ENCODE measurements at regions not wholly inside any gene's neighbourhood (a gene's known extent, or its start where the extent isn't known, plus 50 kb on each side); places are given as distances from the start of the nearest gene placed in this dataset.

DNA sequence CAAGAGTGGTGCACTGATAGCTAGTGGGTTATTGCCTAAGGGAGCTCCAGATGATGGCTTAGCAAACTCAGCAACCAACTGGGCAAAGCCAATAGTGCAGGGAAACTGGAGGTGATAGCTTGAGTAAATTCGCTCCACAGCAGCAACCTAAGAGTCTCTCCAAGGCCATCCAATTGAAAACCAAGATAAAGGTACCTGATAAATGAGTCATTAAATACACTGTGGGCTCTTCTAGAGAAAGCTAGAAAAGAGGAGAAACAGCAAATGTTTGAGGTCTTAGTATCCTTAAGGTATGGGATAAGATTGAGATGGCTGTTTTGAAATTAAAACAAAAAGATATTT, 197.8 kb upstream of the ERBB4 start:
- no peak overlapping the region for H3K27ac ChIP-seq
- DNase-seq (ENCODE audit: low spot score in 2 of 2), result no peak
- no peaks in the 10 kb centered on the region for H3K36me3 ChIP-seq
- TF ChIP-seq, protein P1, sequence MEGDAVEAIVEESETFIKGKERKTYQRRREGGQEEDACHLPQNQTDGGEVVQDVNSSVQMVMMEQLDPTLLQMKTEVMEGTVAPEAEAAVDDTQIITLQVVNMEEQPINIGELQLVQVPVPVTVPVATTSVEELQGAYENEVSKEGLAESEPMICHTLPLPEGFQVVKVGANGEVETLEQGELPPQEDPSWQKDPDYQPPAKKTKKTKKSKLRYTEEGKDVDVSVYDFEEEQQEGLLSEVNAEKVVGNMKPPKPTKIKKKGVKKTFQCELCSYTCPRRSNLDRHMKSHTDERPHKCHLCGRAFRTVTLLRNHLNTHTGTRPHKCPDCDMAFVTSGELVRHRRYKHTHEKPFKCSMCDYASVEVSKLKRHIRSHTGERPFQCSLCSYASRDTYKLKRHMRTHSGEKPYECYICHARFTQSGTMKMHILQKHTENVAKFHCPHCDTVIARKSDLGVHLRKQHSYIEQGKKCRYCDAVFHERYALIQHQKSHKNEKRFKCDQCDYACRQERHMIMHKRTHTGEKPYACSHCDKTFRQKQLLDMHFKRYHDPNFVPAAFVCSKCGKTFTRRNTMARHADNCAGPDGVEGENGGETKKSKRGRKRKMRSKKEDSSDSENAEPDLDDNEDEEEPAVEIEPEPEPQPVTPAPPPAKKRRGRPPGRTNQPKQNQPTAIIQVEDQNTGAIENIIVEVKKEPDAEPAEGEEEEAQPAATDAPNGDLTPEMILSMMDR (IDR thresholded peaks at IDR 0.05), result no peak
- no peaks in the 10 kb centered on the region for H3K27me3 ChIP-seq
- intact Hi-C loops (cut with DNase I), result no loop called here
- peaks cover 0 to 2% of the 10 kb centered on the region in 2 donors for H3K4me1 ChIP-seq
- H3K9me3 ChIP-seq, result no peaks in the 10 kb centered on the region
- no peak overlapping the region for H3K4me3 ChIP-seq

DNA sequence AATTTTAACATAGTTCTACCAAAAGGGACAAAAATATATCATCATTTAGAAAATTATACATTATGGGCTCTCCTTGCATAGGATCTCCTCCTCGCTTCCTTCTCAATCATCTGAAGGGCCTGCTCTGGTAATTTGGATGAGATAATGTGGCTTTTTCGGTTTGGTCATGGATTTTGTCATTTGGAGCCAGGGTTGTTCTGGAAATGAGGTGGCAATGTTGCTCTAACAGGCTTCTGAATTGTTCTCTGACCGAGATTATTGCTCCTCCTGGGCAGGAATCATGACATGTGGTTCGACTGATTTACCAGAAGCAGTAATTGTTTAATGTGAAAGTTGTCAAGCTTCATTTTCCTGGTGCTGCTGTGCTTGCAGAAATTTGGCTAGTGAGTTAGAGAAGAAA, 194.7 kb upstream of the ERBB4 start:
- TF ChIP-seq, protein P1 (IDR thresholded peaks at IDR 0.05), result no peak
- peaks cover 0 to 2% of the 10 kb centered on the region in 2 donors for H3K4me1 ChIP-seq

DNA sequence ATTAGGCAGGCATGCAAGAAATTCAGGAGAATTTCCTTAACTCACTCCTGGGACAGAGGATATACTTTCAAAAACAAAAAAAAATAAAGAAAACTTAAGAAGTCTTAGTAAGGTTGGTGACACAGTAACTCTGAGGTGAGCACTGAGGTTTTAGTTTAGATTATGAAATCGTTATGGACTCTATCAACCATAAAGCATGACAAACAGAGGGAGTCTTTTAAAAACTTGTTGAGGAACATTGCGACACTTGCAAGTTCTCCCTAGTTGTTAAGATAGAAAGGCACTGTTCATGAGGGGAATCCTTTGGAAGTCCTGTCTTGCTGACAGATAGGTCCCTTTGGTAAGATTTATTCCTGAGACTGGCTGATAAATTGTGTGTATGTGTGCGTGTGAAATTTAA, 194.3 kb upstream of the ERBB4 start:
- TF ChIP-seq, protein P1 (IDR thresholded peaks at IDR 0.05), result no peak
- H3K27ac ChIP-seq, result no peak overlapping the region
- peaks cover 0 to under 1% of the 10 kb centered on the region in 2 donors for H3K4me1 ChIP-seq
- intact Hi-C loops (cut with DNase I), result no loop called here
- no peaks in the 10 kb centered on the region for H3K27me3 ChIP-seq
- H3K4me3 ChIP-seq, result no peak overlapping the region
- H3K36me3 ChIP-seq, result no peaks in the 10 kb centered on the region
- no peak for DNase-seq (ENCODE audit: low spot score in 2 of 2)
- no peaks in the 10 kb centered on the region for H3K9me3 ChIP-seq

More for the DNA sequence above, 194.7 kb upstream of the ERBB4 start:
- intact Hi-C loops (cut with DNase I), result no loop called here
- Histone ChIP-seq H3K27me3 (no peaks in the 10 kb centered on the region), H3K36me3 (no peaks in the 10 kb centered on the region), H3K9me3 (no peaks in the 10 kb centered on the region), H3K27ac (no peak overlapping the region), H3K4me3 (no peak overlapping the region)
- no peak for DNase-seq (ENCODE audit: low spot score in 2 of 2)

DNA sequence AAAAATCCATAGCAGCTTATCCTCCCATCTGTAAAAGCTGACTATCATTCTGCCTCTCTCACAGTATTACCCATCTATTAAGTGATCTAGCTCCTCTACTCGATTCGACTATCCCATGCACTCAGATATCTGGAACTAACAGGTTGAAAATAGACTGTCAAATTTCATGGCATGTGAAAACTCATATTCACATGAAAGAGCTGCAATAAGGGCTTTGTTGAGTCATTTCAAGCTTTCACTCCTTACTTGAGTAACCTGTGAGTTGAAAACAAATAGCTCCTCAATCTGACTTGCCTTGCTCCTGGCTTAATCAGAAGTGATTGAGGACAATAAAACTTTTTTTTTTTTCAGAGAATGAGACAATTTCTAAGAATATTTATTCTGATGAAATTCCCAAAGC, 192.4 kb upstream of the ERBB4 start:
- no peaks in the 10 kb centered on the region for H3K27me3 ChIP-seq
- intact Hi-C loops (cut with DNase I), result no loop called here
- H3K9me3 ChIP-seq, result no peaks in the 10 kb centered on the region
- no peak overlapping the region for H3K27ac ChIP-seq
- no peaks in the 10 kb centered on the region for H3K4me1 ChIP-seq
- H3K4me3 ChIP-seq, result no peak overlapping the region
- TF ChIP-seq, protein P1 (IDR thresholded peaks at IDR 0.05), result no peak
- no peaks in the 10 kb centered on the region for H3K36me3 ChIP-seq
- DNase-seq (ENCODE audit: low spot score in 2 of 2), result no peak

DNA sequence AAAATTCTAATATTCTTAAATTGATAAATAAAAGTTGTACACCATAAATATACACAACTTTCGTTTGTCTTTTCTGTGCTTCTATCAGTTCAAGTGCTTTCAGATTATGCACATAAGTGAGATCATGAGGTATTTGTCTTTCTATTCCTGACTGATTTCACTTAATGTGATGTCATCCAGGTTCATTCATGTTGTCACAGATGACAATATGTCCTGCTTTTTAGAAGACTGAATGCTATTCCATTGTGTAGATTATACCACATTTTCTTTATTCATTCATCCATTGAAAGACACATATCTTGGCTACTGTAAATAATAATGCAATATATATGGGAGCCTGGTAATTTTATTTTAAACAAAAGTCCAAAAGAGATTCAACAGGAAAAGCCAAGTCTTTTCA, 190.1 kb upstream of the ERBB4 start:
- no peaks in the 10 kb centered on the region for H3K27me3 ChIP-seq
- H3K36me3 ChIP-seq, result no peaks in the 10 kb centered on the region
- H3K9me3 ChIP-seq, result no peaks in the 10 kb centered on the region
- no peaks in the 10 kb centered on the region for H3K4me1 ChIP-seq
- intact Hi-C loops (cut with DNase I), result no loop called here
- TF ChIP-seq, protein P1 (IDR thresholded peaks at IDR 0.05), result no peak
- no peak overlapping the region for H3K4me3 ChIP-seq
- no peak overlapping the region for H3K27ac ChIP-seq
- DNase-seq (ENCODE audit: low spot score in 2 of 2), result no peak

DNA sequence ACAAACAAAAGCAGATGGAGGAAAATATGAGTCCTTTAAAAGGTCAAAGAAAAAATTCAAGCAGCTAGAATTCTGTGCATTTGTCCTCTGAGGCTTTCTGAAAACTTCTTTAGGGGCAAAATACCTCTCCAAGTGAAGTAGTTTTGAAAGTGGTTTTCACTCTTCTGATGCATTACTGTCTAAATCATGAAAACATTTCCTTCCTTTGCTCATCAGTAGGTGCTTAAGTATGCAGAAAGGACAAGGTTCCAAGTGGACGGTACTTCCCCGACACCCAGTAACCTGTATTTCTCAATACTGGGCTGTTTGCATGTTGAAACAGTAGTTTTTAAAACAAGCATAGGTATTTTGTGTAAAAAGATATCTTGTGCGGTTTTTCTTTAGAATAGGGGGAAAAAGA, 189.1 kb upstream of the ERBB4 start:
- Histone ChIP-seq H3K4me3 (no peak overlapping the region), H3K4me1 (no peaks in the 10 kb centered on the region), H3K36me3 (no peaks in the 10 kb centered on the region), H3K27ac (no peak overlapping the region), H3K9me3 (no peaks in the 10 kb centered on the region), H3K27me3 (no peaks in the 10 kb centered on the region)
- TF ChIP-seq, protein P1 (IDR thresholded peaks at IDR 0.05), result no peak
- intact Hi-C loops (cut with DNase I), result no loop called here
- no peak for DNase-seq (ENCODE audit: low spot score in 2 of 2)

Data from ascending aorta (tissue), 2 donors.